GM10248 (cell line): ENCODE measurements at regions not wholly inside any gene's neighbourhood (a gene's known extent, or its start where the extent isn't known, plus 50 kb on each side); places are given as distances from the start of the nearest gene placed in this dataset.

Experiments used
- CTCF ChIA-PET: fragments of 300-600 bp; sonication (Branson Sonifier 250); formaldehyde crosslinking; extraction: SDS; loops from one replicate; lab custom pipeline; 2021; ENCODE audit warnings: antibody characterized with exemption; lab: Yijun Ruan, JAX
- POLR2A ChIA-PET: fragments of 350-650 bp; sonication (Branson Sonifier 250); formaldehyde crosslinking; extraction: SDS; loops from one replicate; lab custom pipeline; 2020; ENCODE audit warnings: antibody characterized with exemption; lab: Yijun Ruan, JAX
- DNase-seq: peaks from one replicate; pipeline ENCODE4 v3.0.0; 2012; ENCODE audit errors: extremely low spot score
- TF ChIP-seq, protein P1 (sequence below): IDR thresholded peaks from 2 replicates; pipeline ENCODE4 v1.5.1; 2012; ENCODE audit warnings: mild to moderate bottlenecking, low read depth; ENCODE audit errors: extremely low read depth, missing control alignments, control extremely low read depth

DNA sequence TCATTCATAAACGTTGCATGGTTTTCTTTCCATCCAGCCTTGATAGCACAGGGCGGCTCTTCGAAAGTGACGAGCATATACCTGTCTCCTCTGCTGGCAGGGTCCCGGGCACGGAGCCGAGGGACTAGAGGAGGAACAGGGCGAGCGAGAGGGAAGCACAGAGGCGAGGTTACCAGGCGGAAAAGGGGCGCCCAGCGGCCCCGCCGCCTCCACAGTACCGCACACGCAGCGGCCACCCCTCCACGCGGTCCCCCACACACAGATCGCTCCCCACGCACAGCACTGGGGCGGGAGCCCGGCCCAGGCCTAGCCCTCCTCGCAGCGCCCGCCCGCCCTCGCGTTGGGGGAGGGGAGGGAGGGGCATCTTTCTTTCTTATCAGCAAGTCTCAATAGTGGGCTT lies 296.6 kb upstream of the DAB2 start:
- ChIA-PET POLR2A (no interaction called here), CTCF (interaction anchor here (1.0 to 1.3 kb wide), 2 partner anchors 8 to 10 kb away, joined by 3 read pairs; no protein-coding TSS in a partner anchor)
- TF ChIP-seq, protein P1, sequence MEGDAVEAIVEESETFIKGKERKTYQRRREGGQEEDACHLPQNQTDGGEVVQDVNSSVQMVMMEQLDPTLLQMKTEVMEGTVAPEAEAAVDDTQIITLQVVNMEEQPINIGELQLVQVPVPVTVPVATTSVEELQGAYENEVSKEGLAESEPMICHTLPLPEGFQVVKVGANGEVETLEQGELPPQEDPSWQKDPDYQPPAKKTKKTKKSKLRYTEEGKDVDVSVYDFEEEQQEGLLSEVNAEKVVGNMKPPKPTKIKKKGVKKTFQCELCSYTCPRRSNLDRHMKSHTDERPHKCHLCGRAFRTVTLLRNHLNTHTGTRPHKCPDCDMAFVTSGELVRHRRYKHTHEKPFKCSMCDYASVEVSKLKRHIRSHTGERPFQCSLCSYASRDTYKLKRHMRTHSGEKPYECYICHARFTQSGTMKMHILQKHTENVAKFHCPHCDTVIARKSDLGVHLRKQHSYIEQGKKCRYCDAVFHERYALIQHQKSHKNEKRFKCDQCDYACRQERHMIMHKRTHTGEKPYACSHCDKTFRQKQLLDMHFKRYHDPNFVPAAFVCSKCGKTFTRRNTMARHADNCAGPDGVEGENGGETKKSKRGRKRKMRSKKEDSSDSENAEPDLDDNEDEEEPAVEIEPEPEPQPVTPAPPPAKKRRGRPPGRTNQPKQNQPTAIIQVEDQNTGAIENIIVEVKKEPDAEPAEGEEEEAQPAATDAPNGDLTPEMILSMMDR = no peak
- no peak for DNase-seq

DNA sequence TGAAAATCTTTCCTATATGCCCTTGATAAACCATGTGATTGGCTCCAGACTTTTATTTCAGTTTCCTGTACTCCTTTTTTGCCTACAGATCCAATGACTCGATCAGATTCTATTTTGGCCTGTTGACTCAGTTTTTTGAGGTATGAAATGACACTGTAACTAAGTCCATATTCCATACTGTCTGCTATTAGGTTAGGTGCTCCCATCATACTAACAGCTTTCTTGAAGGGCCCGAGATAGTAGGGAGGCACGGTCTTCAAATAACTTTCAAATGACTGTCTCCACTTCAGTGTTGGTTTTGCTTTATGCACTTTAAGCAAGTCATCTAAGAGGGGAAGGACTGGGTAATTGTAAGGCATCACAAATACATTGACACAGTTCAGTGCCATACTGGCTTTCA lies 295.4 kb upstream of the DAB2 start:
- ChIA-PET POLR2A (no interaction called here), CTCF (no interaction called here)
- TF ChIP-seq, protein P1 = no peak
- DNase-seq = no peak

DNA sequence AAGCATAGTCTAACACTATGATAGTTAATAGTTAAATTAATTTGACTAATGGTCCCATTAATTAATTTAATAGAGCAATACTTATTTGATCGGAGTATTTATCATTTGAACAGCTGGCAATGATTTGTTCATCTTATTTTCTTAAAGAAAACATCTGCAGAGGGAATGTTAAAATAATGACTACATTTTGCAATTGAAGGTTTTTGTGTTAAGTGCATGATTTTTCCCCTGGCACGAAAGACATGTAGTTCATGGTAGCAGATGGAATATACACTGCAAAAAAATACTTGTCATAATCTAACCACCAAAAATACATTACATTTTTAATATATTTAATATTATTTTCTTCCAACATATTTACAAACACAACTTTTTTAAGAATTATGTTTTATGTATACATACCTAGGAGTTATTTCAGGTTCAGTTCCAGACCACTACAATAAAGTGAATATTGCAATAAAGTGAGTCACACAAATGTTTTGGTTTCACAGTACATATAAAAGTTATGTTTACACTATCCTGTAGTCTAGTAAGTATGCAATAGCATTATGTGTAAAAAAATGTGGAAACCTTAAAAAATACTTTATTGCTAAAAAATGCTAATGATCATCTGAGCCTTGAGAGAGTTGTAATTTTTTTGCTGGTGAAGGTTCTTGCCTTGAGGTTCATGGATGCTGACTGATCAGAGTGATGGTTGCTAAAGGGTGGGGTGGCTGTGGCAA lies 292.6 kb upstream of the DAB2 start:
- ChIA-PET POLR2A (no interaction called here), CTCF (interaction anchor here (0.8 to 1.4 kb wide), 4 partner anchors 17 to 967 kb away, joined by 3 to 4 read pairs (median 4); no protein-coding TSS in a partner anchor)
- no peak for DNase-seq
- TF ChIP-seq, protein P1 = no peak

DNA sequence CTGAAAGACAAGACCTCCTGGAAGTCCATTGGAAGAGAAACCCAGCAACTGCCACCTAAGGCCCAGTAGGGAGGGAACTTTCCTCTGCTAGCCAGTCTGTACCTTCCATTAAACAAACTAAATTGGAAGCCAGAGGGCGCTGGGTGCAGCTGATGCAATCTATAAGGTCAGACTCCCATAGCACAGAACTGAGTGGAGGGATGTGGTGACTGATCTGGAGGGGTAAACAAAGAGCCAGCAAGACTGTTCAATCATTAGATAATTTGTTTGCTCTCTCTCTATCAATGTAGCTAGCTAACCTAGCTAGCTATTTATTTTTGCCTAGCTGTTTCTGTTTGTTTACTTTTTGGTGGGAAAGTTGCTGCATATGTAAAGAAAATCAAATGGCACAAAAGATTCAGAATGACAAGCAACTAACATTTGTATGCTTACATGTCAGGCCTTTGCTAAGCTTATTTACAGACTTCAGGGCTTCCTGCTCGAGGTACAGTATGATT lies 291.8 kb upstream of the DAB2 start:
- TF ChIP-seq, protein P1 = peak; percentile 43
- POLR2A ChIA-PET = no interaction called here
- CTCF ChIA-PET = interaction anchor here (0.8 to 1.9 kb wide), 8 partner anchors 18 to 997 kb away, joined by 3 to 4 read pairs (median 4); no protein-coding TSS in a partner anchor
- DNase-seq = peak; percentile 22

DNA sequence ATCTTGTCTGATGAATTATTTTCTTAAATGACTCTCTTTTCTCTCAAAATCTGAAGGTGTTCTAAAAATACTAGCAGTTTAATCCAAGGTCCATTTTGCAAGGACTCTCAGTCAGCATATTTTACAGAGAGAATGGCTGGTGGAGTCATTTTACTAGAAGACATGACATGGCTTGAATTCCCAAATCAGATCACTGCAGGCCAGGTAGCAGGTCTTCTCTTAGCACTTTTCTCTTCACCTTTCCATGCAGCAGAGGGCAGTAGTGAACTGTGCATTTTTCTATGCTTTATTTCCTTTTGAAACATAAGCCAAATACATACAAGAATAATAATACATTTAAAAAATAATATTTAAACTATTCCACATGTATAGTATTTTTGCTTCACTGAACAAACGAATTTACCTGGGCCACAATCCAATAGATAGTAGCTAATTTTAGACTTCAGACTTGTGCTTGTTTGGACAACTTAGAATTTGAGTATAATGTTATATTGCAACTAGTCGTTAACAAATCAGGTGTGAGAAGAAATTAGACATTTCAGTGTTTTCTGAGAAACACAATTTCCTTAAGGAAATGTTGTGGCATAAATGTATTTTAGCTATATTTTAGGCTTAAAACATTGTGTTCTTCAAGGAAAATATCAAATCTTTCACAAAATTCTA lies 289.4 kb upstream of the DAB2 start:
- ChIA-PET POLR2A (no interaction called here), CTCF (interaction anchor here (0.9 to 1.9 kb wide), 10 partner anchors 8 to 1165 kb away, joined by 3 to 13 read pairs (median 4); no protein-coding TSS in a partner anchor)
- DNase-seq = peak; percentile 13
- TF ChIP-seq, protein P1 = peak; percentile 42

DNA sequence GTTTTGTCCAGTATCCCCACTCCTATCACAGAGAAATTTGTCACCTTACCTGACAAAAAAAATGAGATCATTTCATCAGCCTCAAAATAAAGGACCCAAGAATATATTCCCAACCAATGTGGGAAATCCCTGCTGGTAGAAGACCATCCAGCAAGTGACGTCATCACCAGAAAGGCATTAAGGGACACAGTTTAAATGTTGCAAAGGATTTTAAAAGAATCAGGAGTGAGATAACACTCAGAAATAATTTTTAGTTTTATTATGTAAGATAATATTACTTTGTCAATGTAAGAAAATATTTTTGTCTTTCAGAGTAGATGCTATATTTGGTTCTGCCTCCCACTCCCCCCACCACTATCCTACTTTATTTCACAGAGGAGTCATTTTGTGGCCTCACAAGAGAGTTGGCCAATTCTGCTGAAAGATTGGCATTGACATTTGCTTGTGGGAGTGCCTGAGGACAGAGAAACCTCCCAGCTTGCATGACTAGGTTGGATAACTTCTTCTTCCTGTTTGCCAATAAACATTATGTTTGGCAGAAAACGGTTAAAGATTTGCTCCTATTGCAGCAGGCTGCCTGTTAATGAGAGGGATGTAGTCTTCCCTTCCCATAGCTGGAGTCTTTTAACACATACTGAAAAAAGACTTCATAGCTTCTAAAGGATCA lies 288.6 kb upstream of the DAB2 start:
- ChIA-PET POLR2A (no interaction called here), CTCF (interaction anchor here (1.2 to 2.0 kb wide), 8 partner anchors 9 to 1166 kb away, joined by 3 to 13 read pairs (median 4); no protein-coding TSS in a partner anchor)
- TF ChIP-seq, protein P1 = no peak
- DNase-seq = no peak
